IPS-NIHi7 (cell line): ENCODE measurements at regions not wholly inside any gene's neighbourhood (a gene's known extent, or its start where the extent isn't known, plus 50 kb on each side); places are given as distances from the start of the nearest gene placed in this dataset.
"Not testable (repeated sequence)": the region's sequence is repeated elsewhere in the genome, so short reads cannot be mapped to it uniquely, and the experiment has no call there.

Experiments used
- DNase-seq: peaks from one replicate; pipeline ENCODE4 v3.0.0; 2012; ENCODE audit warnings: mixed read lengths; ENCODE audit errors: extremely low spot score

- DNase-seq: not testable (repeated sequence)
These were observed 144.9 kb upstream of the APOOL start for GRCh38 chrX:84858771-84859170.

GRCh38 chrX:84865113-84865512 lies 138.6 kb upstream of the APOOL start:
- no peak for DNase-seq

GRCh38 chrX:84870281-84870680 lies 133.4 kb upstream of the APOOL start:
- DNase-seq: not testable (repeated sequence)

GRCh38 chrX:84872160-84872771 lies 131.4 kb upstream of the APOOL start:
- not testable (repeated sequence) for DNase-seq

- DNase-seq: no peak
These were observed 130.5 kb upstream of the APOOL start for GRCh38 chrX:84873176-84873575.

- no peak for DNase-seq
These were observed 126.8 kb upstream of the APOOL start for GRCh38 chrX:84876876-84877275.

- no peak for DNase-seq
These were observed 109.8 kb upstream of the APOOL start for GRCh38 chrX:84893897-84894296.

- DNase-seq: no peak
These were observed 96.2 kb upstream of the APOOL start for GRCh38 chrX:84907324-84907968.

- no peak for DNase-seq
These were observed 94.5 kb upstream of the APOOL start for GRCh38 chrX:84909151-84909550.

GRCh38 chrX:84924624-84925023 lies 79.1 kb upstream of the APOOL start:
- DNase-seq: no peak

GRCh38 chrX:84932814-84933213 lies 70.9 kb upstream of the APOOL start:
- no peak for DNase-seq

GRCh38 chrX:84933956-84934556 lies 69.6 kb upstream of the APOOL start:
- DNase-seq: no peak
